ENCODE measurements at regions not wholly inside any gene's neighbourhood (a gene's known extent, or its start where the extent isn't known, plus 50 kb on each side); places are given as distances from the start of the nearest gene placed in this dataset.

DNA sequence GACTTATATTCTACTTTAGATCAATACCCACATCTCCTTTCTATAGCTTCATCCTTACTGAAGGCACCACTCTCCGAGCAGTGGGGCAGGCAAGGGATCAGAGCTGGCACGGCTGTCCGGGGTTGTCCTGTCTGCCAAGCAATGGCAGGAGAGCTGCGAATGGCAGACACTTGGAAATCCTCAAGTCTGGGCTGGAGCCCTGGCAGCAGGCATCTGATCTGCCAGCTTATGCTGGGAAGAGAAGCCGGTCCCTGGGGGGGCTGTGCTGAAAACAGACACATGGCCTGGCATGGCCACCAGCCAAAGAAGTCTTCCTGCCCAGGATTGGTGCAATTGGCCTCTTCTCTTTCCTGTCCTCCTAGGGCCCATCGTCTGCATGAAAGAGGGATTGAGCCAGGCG, 280.2 kb upstream of the PWP1 start:
- Histone ChIP-seq H3K79me1 (ENCODE audit: low read depth, low read length) (no peaks in the 10 kb centered on the region), H3K27ac (ENCODE audit: low read depth, low read length) (no peak overlapping the region), H3K18ac (ENCODE audit: extremely low read depth, low read length) (no peak overlapping the region), H3K4me3 (ENCODE audit: extremely low read depth in 1 of 4, insufficient read depth in 2 of 4, low read depth in 3 of 4, low read length in 4 of 4) (no peak overlapping the region), H3K4ac (replicated peaks; ENCODE audit: insufficient read length, low read depth, low read length) (no peak overlapping the region), H4K5ac (ENCODE audit: insufficient read length, low read depth, low read length) (no peak overlapping the region), H3K4me2 (ENCODE audit: insufficient read depth in 1 of 2, low read depth in 2 of 2, low read length in 2 of 2) (no peak overlapping the region), H3K23ac (ENCODE audit: insufficient read length) (no peak overlapping the region), H2BK5ac (ENCODE audit: low read depth, low read length) (no peak overlapping the region), H3K9me3 (ENCODE audit: insufficient read depth in 2 of 2, low read depth in 1 of 2, low read length in 1 of 2) (no peaks in the 10 kb centered on the region), H3K23me2 (ENCODE audit: low read depth, low read length) (no peaks in the 10 kb centered on the region; the same call in 1 of the 2 replicates), H3K14ac (ENCODE audit: insufficient read length) (no peak overlapping the region), H2BK15ac (ENCODE audit: low read length) (no peak overlapping the region), H2BK120ac (replicated peaks; ENCODE audit: low read depth, low read length) (no peak overlapping the region), H3K9ac (replicated peaks in 1 of 4; ENCODE audit: extremely low read depth in 1 of 4, low read depth in 3 of 4, low read length in 3 of 4) (no peak overlapping the region), H3K27me3 (replicated peaks in 1 of 4; ENCODE audit: control insufficient read depth in 3 of 4, extremely low read depth in 1 of 4, insufficient read depth in 3 of 4, low read length in 3 of 4) (no peaks in the 10 kb centered on the region), H3K4me1 (replicated peaks in 1 of 4; ENCODE audit: control insufficient read depth in 3 of 4, insufficient read depth in 4 of 4, low read length in 3 of 4) (no peaks in the 10 kb centered on the region), H3K36me3 (ENCODE audit: control insufficient read depth in 2 of 4, insufficient read depth in 4 of 4, low read length in 3 of 4) (no peaks in the 10 kb centered on the region), H2BK12ac (ENCODE audit: low read depth, low read length) (no peak overlapping the region), H4K8ac (ENCODE audit: extremely low read depth, insufficient read depth, low read length) (no peak overlapping the region), H2BK20ac (ENCODE audit: low read length) (no peak overlapping the region), H3K79me2 (ENCODE audit: control insufficient read depth in 1 of 2, insufficient read depth in 2 of 2, low read length in 2 of 2) (no peaks in the 10 kb centered on the region), H2AFZ (ENCODE audit: low read length) (no peak overlapping the region), H4K20me1 (replicated peaks in 1 of 2; ENCODE audit: control insufficient read depth in 1 of 2, insufficient read depth in 2 of 2, low read length in 2 of 2) (no peaks in the 10 kb centered on the region), H4K91ac (replicated peaks; ENCODE audit: insufficient read length, low read length) (no peak overlapping the region), H3K56ac (replicated peaks; ENCODE audit: insufficient read length, low read depth, low read length) (no peak overlapping the region), H2AK5ac (ENCODE audit: low read depth, low read length) (no peak overlapping the region)
- ChIA-PET POLR2A (ENCODE audit: partially characterized antibody) (no interaction called here), CTCF (ENCODE audit: partially characterized antibody) (interaction anchor here (0.6 to 11.7 kb wide), 72 partner anchors 8 to 392 kb away, joined by 3 to 193 read pairs (median 4); no protein-coding TSS in a partner anchor)
- DNase-seq (ENCODE audit: low read depth in 1 of 2, low spot score in 2 of 2): no peak
- no peak for FAIRE-seq
- 87% methylated on average over 7 of the region's 7 CpGs; no CpG with 5 or more reads in 1 of the 2 experiments for whole genome bisulfite sequencing, 2 experiments (ENCODE audit: extremely low coverage in 1 of 2, insufficient coverage in 1 of 2, insufficient read length in 1 of 2, insufficient replicate concordance in 2 of 2, low coverage in 1 of 2, low lambda C conversion rate in 2 of 2, missing lambda C conversion rate in 1 of 2)
- no peak for TF ChIP-seq SP2 (IDR thresholded peaks at IDR 0.05; ENCODE audit: low read length)
- TF ChIP-seq, protein P1, sequence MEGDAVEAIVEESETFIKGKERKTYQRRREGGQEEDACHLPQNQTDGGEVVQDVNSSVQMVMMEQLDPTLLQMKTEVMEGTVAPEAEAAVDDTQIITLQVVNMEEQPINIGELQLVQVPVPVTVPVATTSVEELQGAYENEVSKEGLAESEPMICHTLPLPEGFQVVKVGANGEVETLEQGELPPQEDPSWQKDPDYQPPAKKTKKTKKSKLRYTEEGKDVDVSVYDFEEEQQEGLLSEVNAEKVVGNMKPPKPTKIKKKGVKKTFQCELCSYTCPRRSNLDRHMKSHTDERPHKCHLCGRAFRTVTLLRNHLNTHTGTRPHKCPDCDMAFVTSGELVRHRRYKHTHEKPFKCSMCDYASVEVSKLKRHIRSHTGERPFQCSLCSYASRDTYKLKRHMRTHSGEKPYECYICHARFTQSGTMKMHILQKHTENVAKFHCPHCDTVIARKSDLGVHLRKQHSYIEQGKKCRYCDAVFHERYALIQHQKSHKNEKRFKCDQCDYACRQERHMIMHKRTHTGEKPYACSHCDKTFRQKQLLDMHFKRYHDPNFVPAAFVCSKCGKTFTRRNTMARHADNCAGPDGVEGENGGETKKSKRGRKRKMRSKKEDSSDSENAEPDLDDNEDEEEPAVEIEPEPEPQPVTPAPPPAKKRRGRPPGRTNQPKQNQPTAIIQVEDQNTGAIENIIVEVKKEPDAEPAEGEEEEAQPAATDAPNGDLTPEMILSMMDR (IDR thresholded peaks at IDR 0.05; ENCODE audit: control extremely low read depth in 1 of 3, insufficient read depth in 1 of 3, low read depth in 1 of 3, low read length in 3 of 3): no peak
- TF ChIP-seq TAF1 (IDR thresholded peaks at IDR 0.05; ENCODE audit: low read depth, low read length): no peak
- TF ChIP-seq CBX8 (IDR thresholded peaks at IDR 0.05; ENCODE audit: borderline replicate concordance, low read depth, low read length): no peak
- no peak for TF ChIP-seq POLR2A (IDR thresholded peaks at IDR 0.05; ENCODE audit: control extremely low read depth in 1 of 2, low read depth in 2 of 2, low read length in 2 of 2)
- TF ChIP-seq CREB1 (IDR thresholded peaks at IDR 0.05): no peak
- no peak for TF ChIP-seq SAP30 (IDR thresholded peaks at IDR 0.05; ENCODE audit: insufficient read depth, insufficient replicate concordance, low read length)
- TF ChIP-seq BACH1 (IDR thresholded peaks at IDR 0.05; ENCODE audit: low read length): no peak
- no peak for TF ChIP-seq YY1 (IDR thresholded peaks at IDR 0.05; ENCODE audit: low read depth, low read length)
- TF ChIP-seq, protein P2, sequence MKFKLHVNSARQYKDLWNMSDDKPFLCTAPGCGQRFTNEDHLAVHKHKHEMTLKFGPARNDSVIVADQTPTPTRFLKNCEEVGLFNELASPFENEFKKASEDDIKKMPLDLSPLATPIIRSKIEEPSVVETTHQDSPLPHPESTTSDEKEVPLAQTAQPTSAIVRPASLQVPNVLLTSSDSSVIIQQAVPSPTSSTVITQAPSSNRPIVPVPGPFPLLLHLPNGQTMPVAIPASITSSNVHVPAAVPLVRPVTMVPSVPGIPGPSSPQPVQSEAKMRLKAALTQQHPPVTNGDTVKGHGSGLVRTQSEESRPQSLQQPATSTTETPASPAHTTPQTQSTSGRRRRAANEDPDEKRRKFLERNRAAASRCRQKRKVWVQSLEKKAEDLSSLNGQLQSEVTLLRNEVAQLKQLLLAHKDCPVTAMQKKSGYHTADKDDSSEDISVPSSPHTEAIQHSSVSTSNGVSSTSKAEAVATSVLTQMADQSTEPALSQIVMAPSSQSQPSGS (IDR thresholded peaks at IDR 0.05; ENCODE audit: low read length): no peak
- no peak for TF ChIP-seq POLR2AphosphoS5 (IDR thresholded peaks at IDR 0.05; ENCODE audit: low read depth, low read length)
- TF ChIP-seq SP1 (IDR thresholded peaks at IDR 0.05; ENCODE audit: low read depth, low read length): no peak

Measured in H1 (cell line).